Vagina (tissue), 2 donors: ENCODE measurements at regions not wholly inside any gene's neighbourhood (a gene's known extent, or its start where the extent isn't known, plus 50 kb on each side); places are given as distances from the start of the nearest gene placed in this dataset.

Experiments used
- DNase-seq, 2 donors: peaks; one replicate each; pipeline ENCODE4 v3.0.0-alpha.2; 2017; ENCODE audit errors: extremely low spot score in 2 of 2
- H3K27ac ChIP-seq: fragments of 200-600 bp; sonication (generic); one replicate; pipeline ENCODE4 v1.5.1; 2019
- H3K27me3 ChIP-seq: fragments of 200-600 bp; sonication (generic); one replicate; pipeline ENCODE4 v1.5.1; 2019
- H3K36me3 ChIP-seq, 2 donors: fragments of 200-600 bp; sonication (generic); one replicate each; pipeline ENCODE4 v1.5.1; 2017 to 2019
- H3K4me1 ChIP-seq: fragments of 200-600 bp; sonication (generic); one replicate; pipeline ENCODE4 v1.5.1; 2019
- H3K4me3 ChIP-seq, 2 donors: fragments of 200-600 bp; sonication (generic); 1 replicate in 1 of 2; 2 replicates in 1 of 2; pipeline ENCODE4 v1.5.1; 2016 to 2019
- H3K9me3 ChIP-seq: fragments of 200-600 bp; sonication (generic); one replicate; pipeline ENCODE4 v1.5.1; 2019
- CTCF ChIP-seq, 3 experiments: fragments of 450-650 bp in 2 of 3; fragments of 200-600 bp in 1 of 3; sonication (generic) in 1 of 3; IDR thresholded peaks; one replicate each; pipeline ENCODE4 v1.5.1; 2017 to 2019; ENCODE audit warnings: antibody characterized with exemption in 3 of 3, mild to moderate bottlenecking in 2 of 3, moderate library complexity in 2 of 3
- POLR2A ChIP-seq, 2 donors: fragments of 450-650 bp; IDR thresholded peaks; one replicate each; pipeline ENCODE4 v1.6.1; 2017; ENCODE audit warnings: antibody characterized with exemption in 2 of 2, mild to moderate bottlenecking in 2 of 2, moderate library complexity in 2 of 2
- POLR2AphosphoS5 ChIP-seq, 2 donors: sonication (generic); formaldehyde crosslinking; IDR thresholded peaks; one replicate each; pipeline ENCODE4 v1.9.0; 2017; ENCODE audit warnings: antibody characterized with exemption in 2 of 2, mild to moderate bottlenecking in 2 of 2, low read depth in 1 of 2; ENCODE audit not compliant: insufficient read depth in 1 of 2
- intact Hi-C: fragments of 100-400 bp; cut with DNase I; formaldehyde crosslinking; loops from one replicate; pipeline ENCODE4 v1.15.1; 2023

GRCh38 chr12:30428098-30428497 is 267.6 kb downstream of the IPO8 start:
- no peak overlapping the region for H3K4me3 ChIP-seq
- no peaks in the 10 kb centered on the region for H3K27me3 ChIP-seq
- H3K4me1 ChIP-seq: no peaks in the 10 kb centered on the region
- DNase-seq: no peak
- TF ChIP-seq POLR2A (IDR thresholded peaks at IDR 0.05) (no peak), CTCF (IDR thresholded peaks at IDR 0.05) (no peak), POLR2AphosphoS5 (IDR thresholded peaks at IDR 0.05; ENCODE audit: insufficient read depth in 1 of 2, low read depth in 1 of 2) (no peak)
- H3K27ac ChIP-seq: no peak overlapping the region
- H3K9me3 ChIP-seq: no peaks in the 10 kb centered on the region
- intact Hi-C loops: no loop called here
- H3K36me3 ChIP-seq: no peaks in the 10 kb centered on the region

GRCh38 chr12:30427555-30427954 is 268.1 kb downstream of the IPO8 start:
- TF ChIP-seq CTCF (IDR thresholded peaks at IDR 0.05) (no peak), POLR2AphosphoS5 (IDR thresholded peaks at IDR 0.05; ENCODE audit: insufficient read depth in 1 of 2, low read depth in 1 of 2) (no peak), POLR2A (IDR thresholded peaks at IDR 0.05) (no peak)
- intact Hi-C loops: no loop called here
- H3K27ac ChIP-seq: no peak overlapping the region
- H3K9me3 ChIP-seq: no peaks in the 10 kb centered on the region
- H3K4me3 ChIP-seq: no peak overlapping the region
- H3K27me3 ChIP-seq: no peaks in the 10 kb centered on the region
- no peak for DNase-seq
- H3K36me3 ChIP-seq: no peaks in the 10 kb centered on the region
- H3K4me1 ChIP-seq: no peaks in the 10 kb centered on the region

GRCh38 chr12:30425445-30425844 is 270.2 kb downstream of the IPO8 start:
- no peaks in the 10 kb centered on the region for H3K36me3 ChIP-seq

GRCh38 chr12:30423330-30423729 is 272.3 kb downstream of the IPO8 start:
- no peak overlapping the region for H3K27ac ChIP-seq
- H3K9me3 ChIP-seq: no peaks in the 10 kb centered on the region
- no peak for DNase-seq
- no peaks in the 10 kb centered on the region for H3K27me3 ChIP-seq
- TF ChIP-seq POLR2A (IDR thresholded peaks at IDR 0.05): no peak
- TF ChIP-seq POLR2AphosphoS5 (IDR thresholded peaks at IDR 0.05; ENCODE audit: insufficient read depth in 1 of 2, low read depth in 1 of 2): no peak
- no peak for TF ChIP-seq CTCF (IDR thresholded peaks at IDR 0.05)
- intact Hi-C loops: no loop called here
- no peak overlapping the region for H3K4me3 ChIP-seq
- H3K36me3 ChIP-seq: no peaks in the 10 kb centered on the region
- no peaks in the 10 kb centered on the region for H3K4me1 ChIP-seq

More at GRCh38 chr12:30425445-30425844, 270.2 kb downstream of the IPO8 start:
- no peak overlapping the region for H3K27ac ChIP-seq
- no peaks in the 10 kb centered on the region for H3K4me1 ChIP-seq
- intact Hi-C loops: no loop called here
- H3K9me3 ChIP-seq: no peaks in the 10 kb centered on the region
- no peak overlapping the region for H3K4me3 ChIP-seq
- TF ChIP-seq POLR2A (IDR thresholded peaks at IDR 0.05) (no peak), CTCF (IDR thresholded peaks at IDR 0.05) (no peak), POLR2AphosphoS5 (IDR thresholded peaks at IDR 0.05; ENCODE audit: insufficient read depth in 1 of 2, low read depth in 1 of 2) (no peak)
- DNase-seq: no peak
- H3K27me3 ChIP-seq: no peaks in the 10 kb centered on the region

GRCh38 chr12:30422844-30423243 is 272.8 kb downstream of the IPO8 start:
- Histone ChIP-seq H3K27me3 (no peaks in the 10 kb centered on the region), H3K4me3 (no peak overlapping the region), H3K9me3 (no peaks in the 10 kb centered on the region), H3K27ac (no peak overlapping the region), H3K36me3 (no peaks in the 10 kb centered on the region), H3K4me1 (no peaks in the 10 kb centered on the region)
- no peak for TF ChIP-seq POLR2AphosphoS5 (IDR thresholded peaks at IDR 0.05; ENCODE audit: insufficient read depth in 1 of 2, low read depth in 1 of 2)
- intact Hi-C loops: no loop called here
- no peak for DNase-seq

GRCh38 chr12:30420561-30420960 is 275.1 kb downstream of the IPO8 start:
- Histone ChIP-seq H3K9me3 (no peaks in the 10 kb centered on the region), H3K27me3 (no peaks in the 10 kb centered on the region), H3K4me1 (no peaks in the 10 kb centered on the region), H3K27ac (no peak overlapping the region), H3K4me3 (no peak overlapping the region), H3K36me3 (no peaks in the 10 kb centered on the region)
- TF ChIP-seq CTCF (IDR thresholded peaks at IDR 0.05) (no peak), POLR2AphosphoS5 (IDR thresholded peaks at IDR 0.05; ENCODE audit: insufficient read depth in 1 of 2, low read depth in 1 of 2) (no peak), POLR2A (IDR thresholded peaks at IDR 0.05) (no peak)
- intact Hi-C loops: no loop called here
- DNase-seq: no peak
